ENCODE measurements at regions not wholly inside any gene's neighbourhood (a gene's known extent, or its start where the extent isn't known, plus 50 kb on each side); places are given as distances from the start of the nearest gene placed in this dataset.

DNA sequence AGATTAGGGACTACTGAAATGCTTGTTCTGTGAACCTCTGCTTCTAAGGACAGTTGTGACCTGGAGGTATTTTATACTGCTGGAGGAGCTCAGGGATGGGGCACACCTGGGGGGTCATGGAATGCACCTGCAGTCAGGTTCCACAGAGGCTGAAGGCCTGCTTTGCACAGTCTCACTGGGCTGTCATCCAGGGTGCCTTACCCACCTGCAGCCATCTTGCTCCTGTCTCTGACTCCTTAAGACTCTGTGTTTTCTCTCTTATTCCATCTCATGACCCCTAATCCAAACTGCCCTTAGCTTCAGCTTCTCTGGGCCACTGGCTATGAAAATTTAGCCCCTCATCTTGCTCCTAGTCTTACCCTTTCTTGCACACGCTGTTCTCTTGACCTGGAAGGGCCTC, 127.0 kb upstream of the SNX19 start:
- Histone ChIP-seq H3K4me1 (no peaks in the 10 kb centered on the region), H3K9me3 (no peaks in the 10 kb centered on the region), H3K36me3 (no peaks in the 10 kb centered on the region), H3K27ac (no peak overlapping the region), H3K4me3 (no peak overlapping the region), H3K27me3 (peaks cover 0 to 26% of the 10 kb centered on the region in 2 donors)
- no peak for DNase-seq (ENCODE audit: low spot score in 2 of 2)
- intact Hi-C loops (cut with DNase I; ENCODE audit: low total_unique reads): no loop called here
- TF ChIP-seq, protein P1, sequence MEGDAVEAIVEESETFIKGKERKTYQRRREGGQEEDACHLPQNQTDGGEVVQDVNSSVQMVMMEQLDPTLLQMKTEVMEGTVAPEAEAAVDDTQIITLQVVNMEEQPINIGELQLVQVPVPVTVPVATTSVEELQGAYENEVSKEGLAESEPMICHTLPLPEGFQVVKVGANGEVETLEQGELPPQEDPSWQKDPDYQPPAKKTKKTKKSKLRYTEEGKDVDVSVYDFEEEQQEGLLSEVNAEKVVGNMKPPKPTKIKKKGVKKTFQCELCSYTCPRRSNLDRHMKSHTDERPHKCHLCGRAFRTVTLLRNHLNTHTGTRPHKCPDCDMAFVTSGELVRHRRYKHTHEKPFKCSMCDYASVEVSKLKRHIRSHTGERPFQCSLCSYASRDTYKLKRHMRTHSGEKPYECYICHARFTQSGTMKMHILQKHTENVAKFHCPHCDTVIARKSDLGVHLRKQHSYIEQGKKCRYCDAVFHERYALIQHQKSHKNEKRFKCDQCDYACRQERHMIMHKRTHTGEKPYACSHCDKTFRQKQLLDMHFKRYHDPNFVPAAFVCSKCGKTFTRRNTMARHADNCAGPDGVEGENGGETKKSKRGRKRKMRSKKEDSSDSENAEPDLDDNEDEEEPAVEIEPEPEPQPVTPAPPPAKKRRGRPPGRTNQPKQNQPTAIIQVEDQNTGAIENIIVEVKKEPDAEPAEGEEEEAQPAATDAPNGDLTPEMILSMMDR (IDR thresholded peaks at IDR 0.05): no peak
- TF ChIP-seq POLR2AphosphoS5 (IDR thresholded peaks at IDR 0.05) (no peak), POLR2A (IDR thresholded peaks at IDR 0.05) (no peak)

DNA sequence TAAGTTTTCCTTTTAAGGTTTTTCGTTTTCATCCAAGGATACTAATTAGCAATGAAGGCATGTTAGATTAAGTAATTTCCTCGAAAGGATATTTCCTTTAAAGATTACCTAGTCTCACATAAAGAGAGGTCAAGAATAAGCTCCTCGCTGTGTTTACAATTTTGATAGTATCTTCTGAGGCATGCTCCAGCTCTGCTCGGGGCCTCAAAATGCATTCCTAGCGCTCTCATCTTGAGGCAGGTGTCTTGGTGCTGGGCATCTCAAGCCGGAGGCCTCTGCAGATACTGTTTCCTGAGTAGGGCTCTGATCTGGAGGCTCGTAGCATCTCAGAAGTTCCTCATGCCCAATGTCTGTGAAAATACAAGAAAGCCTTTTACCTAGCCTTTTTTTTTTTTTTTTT, 128.6 kb upstream of the SNX19 start:
- Histone ChIP-seq H3K4me3 (no peak overlapping the region), H3K9me3 (peaks cover 0 to 4% of the 10 kb centered on the region in 2 donors), H3K36me3 (no peaks in the 10 kb centered on the region), H3K27ac (no peak overlapping the region), H3K27me3 (peaks cover 0 to 26% of the 10 kb centered on the region in 2 donors), H3K4me1 (no peaks in the 10 kb centered on the region)
- no peak for TF ChIP-seq POLR2AphosphoS5 (IDR thresholded peaks at IDR 0.05)
- TF ChIP-seq, protein P1 (IDR thresholded peaks at IDR 0.05): no peak
- TF ChIP-seq POLR2A (IDR thresholded peaks at IDR 0.05): no peak
- intact Hi-C loops (cut with DNase I; ENCODE audit: low total_unique reads): no loop called here
- DNase-seq (ENCODE audit: low spot score in 2 of 2): no peak

DNA sequence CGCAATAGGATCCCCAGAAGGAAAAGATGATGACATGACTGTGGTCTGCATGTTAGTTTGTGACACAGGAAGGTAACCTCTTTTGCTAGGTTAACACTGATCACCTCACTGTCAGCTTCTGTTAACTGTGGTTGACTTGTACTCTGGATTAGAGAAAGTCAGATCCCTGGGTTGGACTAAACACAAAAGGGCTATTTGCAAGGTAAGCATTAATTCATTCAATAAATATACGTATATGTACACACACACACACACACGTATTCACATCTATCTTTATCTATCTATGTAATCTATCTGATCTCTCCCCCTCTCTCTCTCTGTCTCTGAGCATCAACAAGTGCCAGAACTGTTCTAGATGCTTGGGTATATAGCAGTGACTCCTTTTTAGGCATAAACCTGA, 136.1 kb upstream of the SNX19 start:
- Histone ChIP-seq H3K27me3 (peaks cover 0 to 13% of the 10 kb centered on the region in 2 donors), H3K4me3 (no peak overlapping the region), H3K4me1 (no peaks in the 10 kb centered on the region), H3K36me3 (no peaks in the 10 kb centered on the region), H3K9me3 (peaks cover 0 to 4% of the 10 kb centered on the region in 2 donors), H3K27ac (no peak overlapping the region)
- TF ChIP-seq, protein P1 (IDR thresholded peaks at IDR 0.05): no peak
- TF ChIP-seq POLR2AphosphoS5 (IDR thresholded peaks at IDR 0.05): no peak
- TF ChIP-seq POLR2A (IDR thresholded peaks at IDR 0.05): no peak
- intact Hi-C loops (cut with DNase I; ENCODE audit: low total_unique reads): no loop called here
- DNase-seq (ENCODE audit: low spot score in 2 of 2): no peak

DNA sequence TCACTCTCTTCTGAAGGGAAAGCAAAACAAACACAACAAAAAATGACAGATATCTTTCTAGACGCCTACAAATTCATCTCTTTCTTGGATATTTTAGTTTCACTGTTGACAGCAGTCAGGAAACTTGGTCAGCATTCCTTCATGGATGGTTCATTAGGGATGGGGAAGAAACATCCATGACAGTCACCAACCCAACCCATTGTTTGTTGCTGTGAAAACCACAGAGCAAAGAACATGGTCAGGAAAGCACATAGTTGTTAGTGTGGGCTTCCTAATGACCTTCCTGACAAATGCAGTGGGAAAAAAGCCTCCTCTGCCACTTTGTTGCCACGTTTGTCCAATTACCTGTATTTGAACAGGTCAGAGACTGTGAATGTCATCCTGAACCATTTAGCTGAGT, 139.8 kb upstream of the SNX19 start:
- Histone ChIP-seq H3K4me1 (no peaks in the 10 kb centered on the region), H3K4me3 (no peak overlapping the region), H3K36me3 (no peaks in the 10 kb centered on the region), H3K27me3 (peaks cover 0 to 2% of the 10 kb centered on the region in 2 donors), H3K9me3 (no peaks in the 10 kb centered on the region), H3K27ac (no peak overlapping the region)
- intact Hi-C loops (cut with DNase I; ENCODE audit: low total_unique reads): no loop called here
- DNase-seq (ENCODE audit: low spot score in 2 of 2): no peak
- TF ChIP-seq POLR2AphosphoS5 (IDR thresholded peaks at IDR 0.05) (no peak), POLR2A (IDR thresholded peaks at IDR 0.05) (no peak)
- TF ChIP-seq, protein P1 (IDR thresholded peaks at IDR 0.05): no peak

DNA sequence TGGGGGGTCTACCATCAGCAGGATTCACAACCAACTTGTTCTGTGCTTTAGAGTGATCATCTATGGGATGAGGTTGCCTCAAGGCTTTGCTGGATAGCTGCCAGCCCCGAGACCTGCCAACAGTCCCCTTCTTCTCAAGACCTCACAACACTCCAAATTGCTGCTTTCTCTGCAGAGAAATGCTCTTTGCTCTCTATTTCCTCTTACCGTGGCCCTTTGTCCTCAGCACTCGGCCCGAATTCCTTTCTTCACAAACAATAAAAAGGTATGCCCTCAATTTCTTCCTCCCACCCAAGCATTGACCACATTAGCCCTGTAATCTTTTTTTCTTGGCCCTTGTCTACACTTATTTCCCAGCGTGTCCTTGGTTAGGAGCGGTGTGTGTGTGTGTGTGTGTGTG, 147.4 kb upstream of the SNX19 start:
- no peaks in the 10 kb centered on the region for H3K27me3 ChIP-seq
- no peaks in the 10 kb centered on the region for H3K4me1 ChIP-seq
- H3K36me3 ChIP-seq: no peaks in the 10 kb centered on the region
- no peaks in the 10 kb centered on the region for H3K9me3 ChIP-seq
- intact Hi-C loops (cut with DNase I; ENCODE audit: low total_unique reads): no loop called here
- no peak overlapping the region for H3K4me3 ChIP-seq
- TF ChIP-seq, protein P1 (IDR thresholded peaks at IDR 0.05): no peak
- no peak for TF ChIP-seq POLR2A (IDR thresholded peaks at IDR 0.05)
- no peak for TF ChIP-seq POLR2AphosphoS5 (IDR thresholded peaks at IDR 0.05)
- no peak for DNase-seq (ENCODE audit: low spot score in 2 of 2)
- no peak overlapping the region for H3K27ac ChIP-seq
